PC-9 (cell line): ENCODE measurements at regions not wholly inside any gene's neighbourhood (a gene's known extent, or its start where the extent isn't known, plus 50 kb on each side); places are given as distances from the start of the nearest gene placed in this dataset.

ENCODE experiments used
- EZH2 ChIP-seq: fragments of 200-600 bp; sonication (generic); IDR thresholded peaks from 2 replicates; pipeline ENCODE4 v1.8.0; 2017; ENCODE audit warnings: antibody characterized with exemption, low read depth
- TF ChIP-seq, protein P1 (sequence below): fragments of 200-600 bp; sonication (generic); conservative IDR thresholded peaks from 2 replicates; pipeline ENCODE4 v1.6.1; 2017; ENCODE audit warnings: mixed run types, antibody characterized with exemption, mild to moderate bottlenecking, moderate library complexity

DNA sequence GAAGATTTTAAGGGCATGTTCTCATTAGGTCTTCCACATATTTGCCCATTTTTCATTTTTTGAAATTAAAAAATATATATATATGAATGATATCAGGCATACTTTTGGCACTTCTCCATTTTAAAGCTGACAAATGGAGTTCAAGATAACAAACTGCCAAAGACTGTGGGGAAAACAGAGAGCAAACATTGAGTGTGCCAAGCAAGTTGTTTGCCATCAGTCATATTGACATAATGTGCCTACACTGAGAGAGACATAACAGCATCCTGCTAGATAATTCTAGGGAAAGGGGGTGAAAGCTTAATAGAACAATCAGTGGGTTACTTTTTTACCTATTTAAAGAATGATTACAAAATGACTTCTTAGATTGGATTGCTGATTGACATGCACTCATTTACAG lies 529.4 kb upstream of the CXADR start:
- TF ChIP-seq, protein P1, sequence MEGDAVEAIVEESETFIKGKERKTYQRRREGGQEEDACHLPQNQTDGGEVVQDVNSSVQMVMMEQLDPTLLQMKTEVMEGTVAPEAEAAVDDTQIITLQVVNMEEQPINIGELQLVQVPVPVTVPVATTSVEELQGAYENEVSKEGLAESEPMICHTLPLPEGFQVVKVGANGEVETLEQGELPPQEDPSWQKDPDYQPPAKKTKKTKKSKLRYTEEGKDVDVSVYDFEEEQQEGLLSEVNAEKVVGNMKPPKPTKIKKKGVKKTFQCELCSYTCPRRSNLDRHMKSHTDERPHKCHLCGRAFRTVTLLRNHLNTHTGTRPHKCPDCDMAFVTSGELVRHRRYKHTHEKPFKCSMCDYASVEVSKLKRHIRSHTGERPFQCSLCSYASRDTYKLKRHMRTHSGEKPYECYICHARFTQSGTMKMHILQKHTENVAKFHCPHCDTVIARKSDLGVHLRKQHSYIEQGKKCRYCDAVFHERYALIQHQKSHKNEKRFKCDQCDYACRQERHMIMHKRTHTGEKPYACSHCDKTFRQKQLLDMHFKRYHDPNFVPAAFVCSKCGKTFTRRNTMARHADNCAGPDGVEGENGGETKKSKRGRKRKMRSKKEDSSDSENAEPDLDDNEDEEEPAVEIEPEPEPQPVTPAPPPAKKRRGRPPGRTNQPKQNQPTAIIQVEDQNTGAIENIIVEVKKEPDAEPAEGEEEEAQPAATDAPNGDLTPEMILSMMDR = no peak
- TF ChIP-seq EZH2 = no peak
